GM23338 (cell line): ENCODE measurements at regions not wholly inside any gene's neighbourhood (a gene's known extent, or its start where the extent isn't known, plus 50 kb on each side); places are given as distances from the start of the nearest gene placed in this dataset.

Source experiments
- ATAC-seq: fragments of 200-7000 bp; cut with Tn5 transposase; 3 replicates; pipeline ENCODE4 v1.9.1; 2020
- DNase-seq: peaks from one replicate; pipeline ENCODE4 v3.0.0-alpha.2; 2015; ENCODE audit warnings: low spot score
- H2AFZ ChIP-seq: fragments of 200-600 bp; sonication (generic); 2 replicates; pipeline ENCODE4 v1.8.0; 2016; ENCODE audit warnings: antibody characterized with exemption, mild to moderate bottlenecking, moderate library complexity
- H3F3A ChIP-seq: fragments of 200-600 bp; sonication (generic); replicated peaks from 2 replicates; pipeline ENCODE4 v1.8.0; 2017; ENCODE audit warnings: antibody characterized with exemption, mixed run types, low read depth
- H3K27ac ChIP-seq: fragments of 200-600 bp; sonication (generic); 2 replicates; pipeline ENCODE4 v1.6.1; 2016; ENCODE audit warnings: low read depth
- H3K27me3 ChIP-seq: fragments of 200-600 bp; sonication (generic); 2 replicates; pipeline ENCODE4 v1.8.0; 2016; ENCODE audit warnings: mild to moderate bottlenecking, mixed run types, moderate library complexity; ENCODE audit not compliant: insufficient read depth
- H3K36me3 ChIP-seq: fragments of 200-600 bp; sonication (generic); 2 replicates; pipeline ENCODE4 v1.8.0; 2016; ENCODE audit warnings: mild to moderate bottlenecking; ENCODE audit not compliant: insufficient read depth
- H3K4me1 ChIP-seq: fragments of 200-600 bp; sonication (generic); 2 replicates; pipeline ENCODE4 v1.8.0; 2016; ENCODE audit warnings: mild to moderate bottlenecking, moderate library complexity; ENCODE audit not compliant: insufficient read depth
- H3K4me2 ChIP-seq: fragments of 200-600 bp; sonication (generic); 2 replicates; pipeline ENCODE4 v1.7.1; 2017; ENCODE audit warnings: mixed run types
- H3K4me3 ChIP-seq: fragments of 200-600 bp; sonication (generic); 2 replicates; pipeline ENCODE4 v1.6.1; 2016; ENCODE audit warnings: mixed run types
- H3K79me2 ChIP-seq: fragments of 200-600 bp; sonication (generic); replicated peaks from 2 replicates; pipeline ENCODE4 v1.8.0; 2017; ENCODE audit warnings: mild to moderate bottlenecking; ENCODE audit not compliant: insufficient read depth
- H3K9me2 ChIP-seq: fragments of 200-600 bp; sonication (generic); 2 replicates; pipeline ENCODE4 v1.8.0; 2017; ENCODE audit not compliant: insufficient read depth
- H4K20me1 ChIP-seq: fragments of 200-600 bp; sonication (generic); replicated peaks from 2 replicates; pipeline ENCODE4 v1.8.0; 2017; ENCODE audit warnings: mild to moderate bottlenecking; ENCODE audit not compliant: insufficient read depth
- H3K27ac Mint-ChIP-seq: 2 replicates; pipeline ENCODE4 v1.8.0; 2020; ENCODE audit warnings: inconsistent platforms, mild to moderate bottlenecking, moderate library complexity, mixed read lengths
- H3K27me3 Mint-ChIP-seq: 3 replicates; pipeline ENCODE4 v1.8.0; 2022; ENCODE audit warnings: low read depth, mild to moderate bottlenecking, moderate library complexity, mixed read lengths, inconsistent platforms; ENCODE audit not compliant: insufficient read depth, poor library complexity
- H3K36me3 Mint-ChIP-seq: 3 replicates; pipeline ENCODE4 v1.8.0; 2021; ENCODE audit warnings: low read depth, mild to moderate bottlenecking, inconsistent platforms, moderate library complexity, mixed read lengths
- H3K4me1 Mint-ChIP-seq: 3 replicates; pipeline ENCODE4 v1.8.0; 2020; ENCODE audit warnings: mild to moderate bottlenecking, inconsistent platforms, mixed read lengths
- H3K4me3 Mint-ChIP-seq: 3 replicates; pipeline ENCODE4 v1.8.0; 2021; ENCODE audit warnings: moderate library complexity, mild to moderate bottlenecking, inconsistent platforms, mixed read lengths
- H3K9me3 Mint-ChIP-seq: 3 replicates; pipeline ENCODE4 v1.8.0; 2020; ENCODE audit warnings: moderate library complexity, mild to moderate bottlenecking, inconsistent platforms, mixed read lengths
- CREB1 ChIP-seq: fragments of 250-450 bp; sonication (Bioruptor Pico); IDR thresholded peaks from 2 replicates; pipeline ENCODE4 v1.5.0; 2020; ENCODE audit warnings: low read depth, mild to moderate bottlenecking, moderate library complexity
- CTCF ChIP-seq, 2 experiments: fragments of 200-600 bp in 1 of 2; sonication (generic) in 1 of 2; conservative IDR thresholded peaks; 2 replicates each; pipeline versions ENCODE4 v1.5.1 to v1.6.1; 2016 to 2017; ENCODE audit warnings: antibody characterized with exemption in 2 of 2, low read depth in 2 of 2, mild to moderate bottlenecking in 2 of 2, moderate library complexity in 1 of 2
- ETS1 ChIP-seq: IDR thresholded peaks from 2 replicates; pipeline ENCODE4 v1.6.1; 2016; ENCODE audit warnings: antibody characterized with exemption
- EZH2 ChIP-seq: fragments of 200-600 bp; sonication (generic); IDR thresholded peaks from one replicate; pipeline ENCODE4 v1.8.0; 2017; ENCODE audit warnings: antibody characterized with exemption, mild to moderate bottlenecking, low read depth; ENCODE audit not compliant: unreplicated experiment
- EZH2phosphoT487 ChIP-seq: fragments of 200-600 bp; sonication (generic); IDR thresholded peaks from one replicate; pipeline ENCODE4 v1.8.1; 2018; ENCODE audit warnings: antibody characterized with exemption; ENCODE audit not compliant: unreplicated experiment
- JUNB ChIP-seq: IDR thresholded peaks from one replicate; pipeline ENCODE4 v1.6.1; 2016; ENCODE audit warnings: antibody characterized with exemption; ENCODE audit not compliant: unreplicated experiment
- NANOG ChIP-seq: IDR thresholded peaks from 2 replicates; pipeline ENCODE4 v1.6.1; 2016; ENCODE audit warnings: antibody characterized with exemption, borderline replicate concordance
- POLR2AphosphoS5 ChIP-seq: IDR thresholded peaks from 2 replicates; pipeline ENCODE4 v1.6.1; 2016; ENCODE audit warnings: antibody characterized with exemption, low read depth
- STAT1 ChIP-seq: IDR thresholded peaks from one replicate; pipeline ENCODE4 v1.6.1; 2016; ENCODE audit warnings: antibody characterized with exemption; ENCODE audit not compliant: unreplicated experiment
- ZNF114 ChIP-seq: fragments of 250-450 bp; sonication (Bioruptor Pico); IDR thresholded peaks from 2 replicates; pipeline ENCODE4 v1.5.0; 2020; ENCODE audit warnings: mild to moderate bottlenecking, moderate library complexity
- ZNF331 ChIP-seq: fragments of 250-450 bp; sonication (Bioruptor Pico); IDR thresholded peaks from 2 replicates; pipeline ENCODE4 v1.5.0; 2020; ENCODE audit warnings: low read depth, mild to moderate bottlenecking, moderate library complexity
- TF ChIP-seq, protein P1 (sequence below): IDR thresholded peaks from one replicate; pipeline ENCODE4 v1.6.1; 2018; ENCODE audit warnings: antibody characterized with exemption; ENCODE audit not compliant: unreplicated experiment
- TF ChIP-seq, protein P2 (sequence below): fragments of 250-450 bp; sonication (Bioruptor Pico); IDR thresholded peaks from 2 replicates; pipeline ENCODE4 v1.5.0; 2020; ENCODE audit warnings: mild to moderate bottlenecking, moderate library complexity

- Histone ChIP-seq H3K36me3 (no peaks in the 10 kb centered on the region), H3K27me3 (no peaks in the 10 kb centered on the region), H3K27ac (no peak overlapping the region), H3F3A (no peaks in the 10 kb centered on the region), H3K4me1 (peaks cover 12% of the 10 kb centered on the region), H3K79me2 (no peaks in the 10 kb centered on the region), H2AFZ (no peak overlapping the region), H3K4me3 (no peak overlapping the region), H3K9me2 (peaks cover 5% of the 10 kb centered on the region; the same call in 1 of the 2 replicates), H3K4me2 (no peak overlapping the region), H4K20me1 (no peaks in the 10 kb centered on the region)
- Mint-ChIP-seq H3K27me3 (peaks cover 2% of the 10 kb centered on the region), H3K36me3 (no peaks in the 10 kb centered on the region), H3K27ac (no peak overlapping the region), H3K4me1 (peaks cover 17% of the 10 kb centered on the region; the same call in 2 of the 3 replicates), H3K4me3 (no peak overlapping the region), H3K9me3 (peaks cover 9% of the 10 kb centered on the region; the same call in 2 of the 3 replicates)
- TF ChIP-seq ETS1 (no peak), ZNF114 (no peak), JUNB (no peak), EZH2 (no peak), ZNF331 (CRISPR knock-in tag) (no peak), CTCF (conservative IDR thresholded peaks at IDR 0.05; ENCODE audit: low read depth in 2 of 2) (no peak), NANOG (no peak), CREB1 (CRISPR knock-in tag) (no peak), EZH2phosphoT487 (no peak), POLR2AphosphoS5 (no peak), STAT1 (no peak)
- TF ChIP-seq, protein P1, sequence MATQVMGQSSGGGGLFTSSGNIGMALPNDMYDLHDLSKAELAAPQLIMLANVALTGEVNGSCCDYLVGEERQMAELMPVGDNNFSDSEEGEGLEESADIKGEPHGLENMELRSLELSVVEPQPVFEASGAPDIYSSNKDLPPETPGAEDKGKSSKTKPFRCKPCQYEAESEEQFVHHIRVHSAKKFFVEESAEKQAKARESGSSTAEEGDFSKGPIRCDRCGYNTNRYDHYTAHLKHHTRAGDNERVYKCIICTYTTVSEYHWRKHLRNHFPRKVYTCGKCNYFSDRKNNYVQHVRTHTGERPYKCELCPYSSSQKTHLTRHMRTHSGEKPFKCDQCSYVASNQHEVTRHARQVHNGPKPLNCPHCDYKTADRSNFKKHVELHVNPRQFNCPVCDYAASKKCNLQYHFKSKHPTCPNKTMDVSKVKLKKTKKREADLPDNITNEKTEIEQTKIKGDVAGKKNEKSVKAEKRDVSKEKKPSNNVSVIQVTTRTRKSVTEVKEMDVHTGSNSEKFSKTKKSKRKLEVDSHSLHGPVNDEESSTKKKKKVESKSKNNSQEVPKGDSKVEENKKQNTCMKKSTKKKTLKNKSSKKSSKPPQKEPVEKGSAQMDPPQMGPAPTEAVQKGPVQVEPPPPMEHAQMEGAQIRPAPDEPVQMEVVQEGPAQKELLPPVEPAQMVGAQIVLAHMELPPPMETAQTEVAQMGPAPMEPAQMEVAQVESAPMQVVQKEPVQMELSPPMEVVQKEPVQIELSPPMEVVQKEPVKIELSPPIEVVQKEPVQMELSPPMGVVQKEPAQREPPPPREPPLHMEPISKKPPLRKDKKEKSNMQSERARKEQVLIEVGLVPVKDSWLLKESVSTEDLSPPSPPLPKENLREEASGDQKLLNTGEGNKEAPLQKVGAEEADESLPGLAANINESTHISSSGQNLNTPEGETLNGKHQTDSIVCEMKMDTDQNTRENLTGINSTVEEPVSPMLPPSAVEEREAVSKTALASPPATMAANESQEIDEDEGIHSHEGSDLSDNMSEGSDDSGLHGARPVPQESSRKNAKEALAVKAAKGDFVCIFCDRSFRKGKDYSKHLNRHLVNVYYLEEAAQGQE, result no peak
- TF ChIP-seq, protein P2, sequence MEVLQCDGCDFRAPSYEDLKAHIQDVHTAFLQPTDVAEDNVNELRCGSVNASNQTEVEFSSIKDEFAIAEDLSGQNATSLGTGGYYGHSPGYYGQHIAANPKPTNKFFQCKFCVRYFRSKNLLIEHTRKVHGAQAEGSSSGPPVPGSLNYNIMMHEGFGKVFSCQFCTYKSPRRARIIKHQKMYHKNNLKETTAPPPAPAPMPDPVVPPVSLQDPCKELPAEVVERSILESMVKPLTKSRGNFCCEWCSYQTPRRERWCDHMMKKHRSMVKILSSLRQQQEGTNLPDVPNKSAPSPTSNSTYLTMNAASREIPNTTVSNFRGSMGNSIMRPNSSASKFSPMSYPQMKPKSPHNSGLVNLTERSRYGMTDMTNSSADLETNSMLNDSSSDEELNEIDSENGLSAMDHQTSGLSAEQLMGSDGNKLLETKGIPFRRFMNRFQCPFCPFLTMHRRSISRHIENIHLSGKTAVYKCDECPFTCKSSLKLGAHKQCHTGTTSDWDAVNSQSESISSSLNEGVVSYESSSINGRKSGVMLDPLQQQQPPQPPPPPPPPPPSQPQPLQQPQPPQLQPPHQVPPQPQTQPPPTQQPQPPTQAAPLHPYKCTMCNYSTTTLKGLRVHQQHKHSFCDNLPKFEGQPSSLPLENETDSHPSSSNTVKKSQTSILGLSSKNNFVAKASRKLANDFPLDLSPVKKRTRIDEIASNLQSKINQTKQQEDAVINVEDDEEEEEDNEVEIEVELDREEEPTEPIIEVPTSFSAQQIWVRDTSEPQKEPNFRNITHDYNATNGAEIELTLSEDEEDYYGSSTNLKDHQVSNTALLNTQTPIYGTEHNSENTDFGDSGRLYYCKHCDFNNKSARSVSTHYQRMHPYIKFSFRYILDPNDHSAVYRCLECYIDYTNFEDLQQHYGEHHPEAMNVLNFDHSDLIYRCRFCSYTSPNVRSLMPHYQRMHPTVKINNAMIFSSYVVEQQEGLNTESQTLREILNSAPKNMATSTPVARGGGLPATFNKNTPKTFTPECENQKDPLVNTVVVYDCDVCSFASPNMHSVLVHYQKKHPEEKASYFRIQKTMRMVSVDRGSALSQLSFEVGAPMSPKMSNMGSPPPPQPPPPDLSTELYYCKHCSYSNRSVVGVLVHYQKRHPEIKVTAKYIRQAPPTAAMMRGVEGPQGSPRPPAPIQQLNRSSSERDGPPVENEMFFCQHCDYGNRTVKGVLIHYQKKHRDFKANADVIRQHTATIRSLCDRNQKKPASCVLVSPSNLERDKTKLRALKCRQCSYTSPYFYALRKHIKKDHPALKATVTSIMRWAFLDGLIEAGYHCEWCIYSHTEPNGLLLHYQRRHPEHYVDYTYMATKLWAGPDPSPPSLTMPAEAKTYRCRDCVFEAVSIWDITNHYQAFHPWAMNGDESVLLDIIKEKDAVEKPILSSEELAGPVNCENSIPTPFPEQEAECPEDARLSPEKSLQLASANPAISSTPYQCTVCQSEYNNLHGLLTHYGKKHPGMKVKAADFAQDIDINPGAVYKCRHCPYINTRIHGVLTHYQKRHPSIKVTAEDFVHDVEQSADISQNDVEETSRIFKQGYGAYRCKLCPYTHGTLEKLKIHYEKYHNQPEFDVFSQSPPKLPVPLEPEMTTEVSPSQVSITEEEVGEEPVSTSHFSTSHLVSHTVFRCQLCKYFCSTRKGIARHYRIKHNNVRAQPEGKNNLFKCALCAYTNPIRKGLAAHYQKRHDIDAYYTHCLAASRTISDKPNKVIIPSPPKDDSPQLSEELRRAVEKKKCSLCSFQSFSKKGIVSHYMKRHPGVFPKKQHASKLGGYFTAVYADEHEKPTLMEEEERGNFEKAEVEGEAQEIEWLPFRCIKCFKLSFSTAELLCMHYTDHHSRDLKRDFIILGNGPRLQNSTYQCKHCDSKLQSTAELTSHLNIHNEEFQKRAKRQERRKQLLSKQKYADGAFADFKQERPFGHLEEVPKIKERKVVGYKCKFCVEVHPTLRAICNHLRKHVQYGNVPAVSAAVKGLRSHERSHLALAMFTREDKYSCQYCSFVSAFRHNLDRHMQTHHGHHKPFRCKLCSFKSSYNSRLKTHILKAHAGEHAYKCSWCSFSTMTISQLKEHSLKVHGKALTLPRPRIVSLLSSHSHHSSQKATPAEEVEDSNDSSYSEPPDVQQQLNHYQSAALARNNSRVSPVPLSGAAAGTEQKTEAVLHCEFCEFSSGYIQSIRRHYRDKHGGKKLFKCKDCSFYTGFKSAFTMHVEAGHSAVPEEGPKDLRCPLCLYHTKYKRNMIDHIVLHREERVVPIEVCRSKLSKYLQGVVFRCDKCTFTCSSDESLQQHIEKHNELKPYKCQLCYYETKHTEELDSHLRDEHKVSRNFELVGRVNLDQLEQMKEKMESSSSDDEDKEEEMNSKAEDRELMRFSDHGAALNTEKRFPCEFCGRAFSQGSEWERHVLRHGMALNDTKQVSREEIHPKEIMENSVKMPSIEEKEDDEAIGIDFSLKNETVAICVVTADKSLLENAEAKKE, result no peak
- ATAC-seq (no peak), DNase-seq (no peak)
Measured at GRCh38 chr18:44054514-44054913, 626.2 kb upstream of the SETBP1 start.
